ENCODE measurements at regions not wholly inside any gene's neighbourhood (a gene's known extent, or its start where the extent isn't known, plus 50 kb on each side); places are given as distances from the start of the nearest gene placed in this dataset.

- no peaks in the 10 kb centered on the region for H3K9me3 ChIP-seq (ENCODE audit: insufficient read depth, low read length, severe bottlenecking)
- no peaks in the 10 kb centered on the region for H3K27me3 ChIP-seq (ENCODE audit: insufficient read depth, low read length, poor library complexity)
- H3K9ac ChIP-seq (ENCODE audit: low read depth, low read length) = no peak overlapping the region
- H3K4me1 ChIP-seq (ENCODE audit: insufficient read depth, low read length) = no peaks in the 10 kb centered on the region
- no peaks in the 10 kb centered on the region for H4K20me1 ChIP-seq (ENCODE audit: insufficient read depth, low read length)
- no peak for TF ChIP-seq EZH2 (IDR thresholded peaks at IDR 0.05; ENCODE audit: borderline replicate concordance, low read depth, low read length, severe bottlenecking)
- TF ChIP-seq, protein P1, sequence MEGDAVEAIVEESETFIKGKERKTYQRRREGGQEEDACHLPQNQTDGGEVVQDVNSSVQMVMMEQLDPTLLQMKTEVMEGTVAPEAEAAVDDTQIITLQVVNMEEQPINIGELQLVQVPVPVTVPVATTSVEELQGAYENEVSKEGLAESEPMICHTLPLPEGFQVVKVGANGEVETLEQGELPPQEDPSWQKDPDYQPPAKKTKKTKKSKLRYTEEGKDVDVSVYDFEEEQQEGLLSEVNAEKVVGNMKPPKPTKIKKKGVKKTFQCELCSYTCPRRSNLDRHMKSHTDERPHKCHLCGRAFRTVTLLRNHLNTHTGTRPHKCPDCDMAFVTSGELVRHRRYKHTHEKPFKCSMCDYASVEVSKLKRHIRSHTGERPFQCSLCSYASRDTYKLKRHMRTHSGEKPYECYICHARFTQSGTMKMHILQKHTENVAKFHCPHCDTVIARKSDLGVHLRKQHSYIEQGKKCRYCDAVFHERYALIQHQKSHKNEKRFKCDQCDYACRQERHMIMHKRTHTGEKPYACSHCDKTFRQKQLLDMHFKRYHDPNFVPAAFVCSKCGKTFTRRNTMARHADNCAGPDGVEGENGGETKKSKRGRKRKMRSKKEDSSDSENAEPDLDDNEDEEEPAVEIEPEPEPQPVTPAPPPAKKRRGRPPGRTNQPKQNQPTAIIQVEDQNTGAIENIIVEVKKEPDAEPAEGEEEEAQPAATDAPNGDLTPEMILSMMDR (IDR thresholded peaks at IDR 0.05; ENCODE audit: borderline replicate concordance, extremely low read depth, low read length, poor library complexity, severe bottlenecking) = no peak
- H3K4me2 ChIP-seq (ENCODE audit: insufficient read depth, low read length) = no peak overlapping the region
- H2AFZ ChIP-seq (ENCODE audit: low read depth, low read length) = no peak overlapping the region
- H3K4me3 ChIP-seq (ENCODE audit: low read depth in 1 of 2, low read length in 2 of 2) = no peak overlapping the region
- no peaks in the 10 kb centered on the region for H3K79me2 ChIP-seq (ENCODE audit: insufficient read depth, low read length)
- H3K27ac ChIP-seq (ENCODE audit: low read length) = no peak overlapping the region
- DNase-seq = no peak
- ATAC-seq (ENCODE audit: insufficient read depth, low read depth) = no peak
- no peaks in the 10 kb centered on the region for H3K36me3 ChIP-seq (ENCODE audit: insufficient read depth, low read length)
Measured at GRCh38 chr12:28708918-28709371, 440.1 kb upstream of the FAR2 start.

DNA sequence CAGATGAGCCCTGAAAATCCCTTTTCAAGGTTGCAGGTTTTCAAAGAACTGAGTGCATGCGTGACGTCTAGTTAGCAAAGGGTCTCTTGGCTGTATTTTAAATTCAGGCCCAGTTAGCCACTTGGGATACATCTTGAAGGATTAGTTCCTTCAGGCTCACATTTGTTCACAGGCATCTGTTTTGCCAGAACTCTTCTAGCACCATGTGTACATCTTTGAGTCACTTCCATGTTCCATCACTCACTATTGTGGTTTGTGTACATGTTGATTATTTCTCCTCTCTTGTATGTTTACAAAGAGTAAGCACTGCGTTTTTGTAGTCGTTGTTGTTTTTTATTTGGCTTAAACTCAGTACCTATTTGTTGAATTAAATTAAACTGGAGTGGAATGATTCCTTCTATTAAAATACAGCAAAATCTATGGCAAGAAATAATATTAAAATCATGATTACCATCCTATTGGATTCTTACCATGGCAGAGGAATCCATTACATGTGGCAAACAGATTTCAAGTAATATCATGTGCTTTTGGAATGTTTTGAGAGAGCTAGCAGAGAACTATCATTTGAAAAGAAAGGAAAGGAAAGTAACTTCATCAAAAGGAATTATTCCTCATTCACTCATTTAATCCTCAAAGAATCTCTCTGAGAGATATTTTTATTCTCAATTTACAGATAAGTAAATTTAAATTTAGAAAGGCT, 438.9 kb upstream of the FAR2 start:
- no peak for DNase-seq
- Histone ChIP-seq H3K27me3 (ENCODE audit: insufficient read depth, low read length, poor library complexity) (no peaks in the 10 kb centered on the region), H2AFZ (ENCODE audit: low read depth, low read length) (no peak overlapping the region), H3K9me3 (ENCODE audit: insufficient read depth, low read length, severe bottlenecking) (no peaks in the 10 kb centered on the region), H3K27ac (ENCODE audit: low read length) (no peak overlapping the region), H3K36me3 (ENCODE audit: insufficient read depth, low read length) (no peaks in the 10 kb centered on the region), H3K4me1 (ENCODE audit: insufficient read depth, low read length) (no peaks in the 10 kb centered on the region), H3K79me2 (ENCODE audit: insufficient read depth, low read length) (no peaks in the 10 kb centered on the region), H4K20me1 (ENCODE audit: insufficient read depth, low read length) (no peaks in the 10 kb centered on the region), H3K4me3 (ENCODE audit: low read depth in 1 of 2, low read length in 2 of 2) (no peak overlapping the region), H3K9ac (ENCODE audit: low read depth, low read length) (no peak overlapping the region), H3K4me2 (ENCODE audit: insufficient read depth, low read length) (no peak overlapping the region)
- TF ChIP-seq EZH2 (IDR thresholded peaks at IDR 0.05; ENCODE audit: borderline replicate concordance, low read depth, low read length, severe bottlenecking) = no peak
- TF ChIP-seq, protein P1 (IDR thresholded peaks at IDR 0.05; ENCODE audit: borderline replicate concordance, extremely low read depth, low read length, poor library complexity, severe bottlenecking) = no peak
- no peak for ATAC-seq (ENCODE audit: insufficient read depth, low read depth)

- Histone ChIP-seq H3K36me3 (ENCODE audit: insufficient read depth, low read length) (no peaks in the 10 kb centered on the region), H3K27ac (ENCODE audit: low read length) (no peak overlapping the region), H2AFZ (ENCODE audit: low read depth, low read length) (no peak overlapping the region), H3K4me3 (ENCODE audit: low read depth in 1 of 2, low read length in 2 of 2) (no peak overlapping the region), H4K20me1 (ENCODE audit: insufficient read depth, low read length) (no peaks in the 10 kb centered on the region), H3K79me2 (ENCODE audit: insufficient read depth, low read length) (no peaks in the 10 kb centered on the region), H3K9ac (ENCODE audit: low read depth, low read length) (no peak overlapping the region), H3K9me3 (ENCODE audit: insufficient read depth, low read length, severe bottlenecking) (no peaks in the 10 kb centered on the region), H3K4me2 (ENCODE audit: insufficient read depth, low read length) (no peak overlapping the region), H3K27me3 (ENCODE audit: insufficient read depth, low read length, poor library complexity) (no peaks in the 10 kb centered on the region), H3K4me1 (ENCODE audit: insufficient read depth, low read length) (no peaks in the 10 kb centered on the region)
- TF ChIP-seq, protein P1 (IDR thresholded peaks at IDR 0.05; ENCODE audit: borderline replicate concordance, extremely low read depth, low read length, poor library complexity, severe bottlenecking) = no peak
- no peak for TF ChIP-seq EZH2 (IDR thresholded peaks at IDR 0.05; ENCODE audit: borderline replicate concordance, low read depth, low read length, severe bottlenecking)
- no peak for ATAC-seq (ENCODE audit: insufficient read depth, low read depth)
- DNase-seq = no peak
Measured at GRCh38 chr12:28710882-28711281, 438.2 kb upstream of the FAR2 start.
